ENCODE measurements at regions not wholly inside any gene's neighbourhood (a gene's known extent, or its start where the extent isn't known, plus 50 kb on each side); places are given as distances from the start of the nearest gene placed in this dataset.
"Not testable (repeated sequence)": the region's sequence is repeated elsewhere in the genome, so short reads cannot be mapped to it uniquely, and the experiment has no call there.

DNA sequence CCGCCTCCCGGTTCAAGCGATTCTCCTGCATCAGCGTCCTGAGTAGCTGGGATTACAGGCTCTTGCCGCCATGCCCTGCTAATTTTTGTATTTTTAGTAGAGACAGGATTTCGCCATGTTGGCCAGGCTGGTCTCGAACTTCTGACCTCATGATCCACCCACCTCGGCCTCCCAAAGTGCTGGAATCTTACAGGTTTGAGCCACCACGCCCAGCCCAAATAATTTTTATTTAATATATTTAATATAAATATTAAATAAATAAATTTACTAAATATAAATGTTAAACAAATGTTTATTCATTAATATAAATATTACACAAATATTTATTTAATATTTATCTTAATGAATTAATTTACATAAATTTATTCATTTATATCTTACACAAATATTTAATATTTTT, 120.2 kb downstream of the SHOX start:
- Mint-ChIP-seq H3K36me3 (ENCODE audit: low read depth, unreplicated experiment) (peaks cover 6% of the 10 kb centered on the region), H3K9me3 (ENCODE audit: unreplicated experiment) (peaks cover 30% of the 10 kb centered on the region), H3K27ac (ENCODE audit: unreplicated experiment) (no peak overlapping the region), H3K4me1 (ENCODE audit: unreplicated experiment) (no peaks in the 10 kb centered on the region), H3K4me3 (ENCODE audit: unreplicated experiment) (no peak overlapping the region), H3K27me3 (ENCODE audit: unreplicated experiment) (peaks cover 4% of the 10 kb centered on the region)
- no peak for DNase-seq (ENCODE audit: low spot score)
- TF ChIP-seq, protein P1, sequence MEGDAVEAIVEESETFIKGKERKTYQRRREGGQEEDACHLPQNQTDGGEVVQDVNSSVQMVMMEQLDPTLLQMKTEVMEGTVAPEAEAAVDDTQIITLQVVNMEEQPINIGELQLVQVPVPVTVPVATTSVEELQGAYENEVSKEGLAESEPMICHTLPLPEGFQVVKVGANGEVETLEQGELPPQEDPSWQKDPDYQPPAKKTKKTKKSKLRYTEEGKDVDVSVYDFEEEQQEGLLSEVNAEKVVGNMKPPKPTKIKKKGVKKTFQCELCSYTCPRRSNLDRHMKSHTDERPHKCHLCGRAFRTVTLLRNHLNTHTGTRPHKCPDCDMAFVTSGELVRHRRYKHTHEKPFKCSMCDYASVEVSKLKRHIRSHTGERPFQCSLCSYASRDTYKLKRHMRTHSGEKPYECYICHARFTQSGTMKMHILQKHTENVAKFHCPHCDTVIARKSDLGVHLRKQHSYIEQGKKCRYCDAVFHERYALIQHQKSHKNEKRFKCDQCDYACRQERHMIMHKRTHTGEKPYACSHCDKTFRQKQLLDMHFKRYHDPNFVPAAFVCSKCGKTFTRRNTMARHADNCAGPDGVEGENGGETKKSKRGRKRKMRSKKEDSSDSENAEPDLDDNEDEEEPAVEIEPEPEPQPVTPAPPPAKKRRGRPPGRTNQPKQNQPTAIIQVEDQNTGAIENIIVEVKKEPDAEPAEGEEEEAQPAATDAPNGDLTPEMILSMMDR (IDR thresholded peaks at IDR 0.05; ENCODE audit: unreplicated experiment), result no peak

DNA sequence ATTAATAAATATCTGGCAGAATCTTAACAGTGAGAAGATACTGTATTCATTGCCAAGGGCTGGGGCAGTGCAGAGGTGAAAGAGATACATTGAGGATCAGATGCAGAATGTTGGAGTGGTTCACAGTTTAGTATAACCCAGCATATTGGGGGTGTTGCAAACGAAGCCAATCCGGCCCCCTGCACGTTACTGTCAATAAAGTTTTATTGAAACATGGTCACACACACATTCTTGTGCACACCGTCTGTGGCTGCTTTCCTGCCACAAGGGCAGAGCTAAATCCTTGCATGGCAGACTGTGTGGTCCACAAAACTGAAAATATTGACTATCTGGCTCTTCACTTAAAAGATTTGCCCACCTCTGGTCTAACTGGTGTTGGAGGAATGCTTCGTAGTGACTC, 119.7 kb downstream of the SHOX start:
- TF ChIP-seq, protein P1 (IDR thresholded peaks at IDR 0.05; ENCODE audit: unreplicated experiment), result no peak
- Mint-ChIP-seq H3K27me3 (ENCODE audit: unreplicated experiment) (peaks cover 1% of the 10 kb centered on the region), H3K9me3 (ENCODE audit: unreplicated experiment) (peaks cover 33% of the 10 kb centered on the region), H3K4me1 (ENCODE audit: unreplicated experiment) (no peaks in the 10 kb centered on the region), H3K27ac (ENCODE audit: unreplicated experiment) (no peak overlapping the region), H3K4me3 (ENCODE audit: unreplicated experiment) (no peak overlapping the region), H3K36me3 (ENCODE audit: low read depth, unreplicated experiment) (peaks cover 8% of the 10 kb centered on the region)
- DNase-seq (ENCODE audit: low spot score), result no peak

DNA sequence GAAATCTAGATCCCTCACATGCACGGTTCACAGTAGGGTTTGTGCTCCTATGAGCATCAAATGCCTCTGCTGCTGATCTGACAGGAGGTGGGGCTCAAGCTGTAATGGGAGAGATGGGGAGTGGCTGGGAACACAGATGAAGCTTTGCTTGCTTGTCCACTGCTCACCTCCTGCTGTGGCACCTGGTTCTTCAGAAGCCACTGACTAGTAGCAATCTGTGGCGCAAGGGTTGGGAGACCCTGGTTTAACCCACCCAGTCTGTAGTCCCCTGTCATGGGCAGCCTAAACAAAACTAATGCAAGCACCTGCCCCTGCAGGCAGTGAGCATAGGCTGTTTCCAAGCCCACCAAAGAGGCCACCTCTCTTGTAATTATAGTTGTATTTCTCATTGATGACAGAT, 116.6 kb downstream of the SHOX start:
- Mint-ChIP-seq H3K9me3 (ENCODE audit: unreplicated experiment) (peaks cover 38% of the 10 kb centered on the region), H3K27me3 (ENCODE audit: unreplicated experiment) (peaks cover 11% of the 10 kb centered on the region), H3K4me3 (ENCODE audit: unreplicated experiment) (no peak overlapping the region), H3K27ac (ENCODE audit: unreplicated experiment) (no peak overlapping the region), H3K36me3 (ENCODE audit: low read depth, unreplicated experiment) (peaks cover 24% of the 10 kb centered on the region), H3K4me1 (ENCODE audit: unreplicated experiment) (no peaks in the 10 kb centered on the region)
- no peak for DNase-seq (ENCODE audit: low spot score)
- TF ChIP-seq, protein P1 (IDR thresholded peaks at IDR 0.05; ENCODE audit: unreplicated experiment), result no peak

GRCh38 chrX:739611-740010, 109.0 kb downstream of the SHOX start:
- H3K27me3 Mint-ChIP-seq (ENCODE audit: unreplicated experiment), result peaks cover 29% of the 10 kb centered on the region
- TF ChIP-seq, protein P1 (IDR thresholded peaks at IDR 0.05; ENCODE audit: unreplicated experiment), result no peak
- peaks cover 44% of the 10 kb centered on the region for H3K9me3 Mint-ChIP-seq (ENCODE audit: unreplicated experiment)
- no peaks in the 10 kb centered on the region for H3K4me1 Mint-ChIP-seq (ENCODE audit: unreplicated experiment)
- DNase-seq (ENCODE audit: low spot score), result no peak
- H3K36me3 Mint-ChIP-seq (ENCODE audit: low read depth, unreplicated experiment), result peaks cover 38% of the 10 kb centered on the region
- no peak overlapping the region for H3K4me3 Mint-ChIP-seq (ENCODE audit: unreplicated experiment)
- H3K27ac Mint-ChIP-seq (ENCODE audit: unreplicated experiment), result no peak overlapping the region

DNA sequence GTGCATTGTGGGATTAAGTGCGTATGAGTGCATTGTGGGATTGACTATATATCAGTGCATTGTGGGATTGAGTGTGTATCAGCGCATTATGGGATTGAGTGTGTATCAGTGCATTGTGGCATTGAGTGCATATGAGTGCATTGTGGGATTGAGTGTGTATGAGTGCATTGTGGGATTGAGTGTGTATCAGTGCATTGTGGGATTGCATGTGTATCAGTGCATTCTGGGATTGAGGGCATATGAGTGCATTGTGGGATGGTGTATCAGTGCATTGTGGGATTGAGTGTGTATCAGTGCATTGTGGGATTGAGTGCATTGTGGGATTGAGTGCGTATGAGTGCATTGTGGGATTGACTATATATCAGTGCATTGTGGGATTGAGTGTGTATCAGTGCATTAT, 106.4 kb downstream of the SHOX start:
- Mint-ChIP-seq H3K27me3 (ENCODE audit: unreplicated experiment) (peaks cover 18% of the 10 kb centered on the region), H3K36me3 (ENCODE audit: low read depth, unreplicated experiment) (peaks cover 24% of the 10 kb centered on the region), H3K9me3 (ENCODE audit: unreplicated experiment) (peaks cover 39% of the 10 kb centered on the region)
- H3K4me3 Mint-ChIP-seq (ENCODE audit: unreplicated experiment); H3K4me1 Mint-ChIP-seq (ENCODE audit: unreplicated experiment); DNase-seq (ENCODE audit: low spot score); H3K27ac Mint-ChIP-seq (ENCODE audit: unreplicated experiment): not testable (repeated sequence)

DNA sequence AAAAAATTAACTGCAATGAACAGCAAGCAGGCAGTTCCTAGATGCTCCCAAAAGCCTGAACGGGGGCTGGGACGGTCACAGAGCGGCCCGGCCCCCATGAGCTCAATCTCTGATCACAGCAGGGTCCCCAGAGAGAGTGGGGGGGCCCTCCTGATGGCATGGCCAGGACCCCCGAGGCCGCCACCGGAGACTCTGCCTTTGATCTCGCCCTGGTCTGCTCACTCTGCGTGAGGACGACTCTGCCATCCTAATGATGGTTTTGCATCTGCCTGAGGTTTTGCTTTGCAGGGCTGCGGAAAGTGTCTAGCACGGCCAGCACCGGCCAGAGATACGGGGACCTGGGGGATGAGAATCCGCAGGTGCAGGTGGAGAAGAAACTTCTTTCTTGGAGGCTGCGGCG, 103.8 kb downstream of the SHOX start:
- no peak for DNase-seq (ENCODE audit: low spot score)

More for the DNA sequence above, 103.8 kb downstream of the SHOX start:
- Mint-ChIP-seq H3K36me3 (ENCODE audit: low read depth, unreplicated experiment) (peaks cover 17% of the 10 kb centered on the region), H3K9me3 (ENCODE audit: unreplicated experiment) (peaks cover 26% of the 10 kb centered on the region), H3K27me3 (ENCODE audit: unreplicated experiment) (peaks cover 8% of the 10 kb centered on the region), H3K4me1 (ENCODE audit: unreplicated experiment) (no peaks in the 10 kb centered on the region), H3K4me3 (ENCODE audit: unreplicated experiment) (no peak overlapping the region), H3K27ac (ENCODE audit: unreplicated experiment) (no peak overlapping the region)
- TF ChIP-seq, protein P1 (IDR thresholded peaks at IDR 0.05; ENCODE audit: unreplicated experiment), result no peak

Data from endothelial cell (in vitro differentiated cells).